ENCODE measurements at regions not wholly inside any gene's neighbourhood (a gene's known extent, or its start where the extent isn't known, plus 50 kb on each side); places are given as distances from the start of the nearest gene placed in this dataset.

- no peaks in the 10 kb centered on the region for H3K36me3 ChIP-seq
- no peak overlapping the region for H3K27ac ChIP-seq
- H3K4me3 ChIP-seq, result no peak overlapping the region
- H3K4me1 ChIP-seq, result peaks cover under 1 to 6% of the 10 kb centered on the region in 2 donors
- no peaks in the 10 kb centered on the region for H3K27me3 ChIP-seq
- intact Hi-C loops (cut with DNase I), result loop anchor here (10.0 kb wide), 1 partner anchor 592 kb away; no protein-coding TSS in a partner anchor
- DNase-seq (ENCODE audit: low spot score in 2 of 2), result no peak
- no peaks in the 10 kb centered on the region for H3K9me3 ChIP-seq
- TF ChIP-seq CTCF (IDR thresholded peaks at IDR 0.05), result no peak
Measured at GRCh38 chr15:48066456-48066855, 54.3 kb upstream of the SLC24A5 start.

All from ascending aorta (tissue), 2 donors.